ENCODE measurements at regions not wholly inside any gene's neighbourhood (a gene's known extent, or its start where the extent isn't known, plus 50 kb on each side); places are given as distances from the start of the nearest gene placed in this dataset.

- TF ChIP-seq ZNF600 (tag by site-specific recombination; IDR thresholded peaks at IDR 0.05) (no peak), ZFHX2 (tag by site-specific recombination; conservative IDR thresholded peaks at IDR 0.05) (no peak), ZNF513 (tag by site-specific recombination; IDR thresholded peaks at IDR 0.05) (no peak), PBX3 (CRISPR knock-in tag; IDR thresholded peaks at IDR 0.05) (no peak), ZNF596 (tag by site-specific recombination; IDR thresholded peaks at IDR 0.05) (no peak)
- TF ChIP-seq, protein P1, sequence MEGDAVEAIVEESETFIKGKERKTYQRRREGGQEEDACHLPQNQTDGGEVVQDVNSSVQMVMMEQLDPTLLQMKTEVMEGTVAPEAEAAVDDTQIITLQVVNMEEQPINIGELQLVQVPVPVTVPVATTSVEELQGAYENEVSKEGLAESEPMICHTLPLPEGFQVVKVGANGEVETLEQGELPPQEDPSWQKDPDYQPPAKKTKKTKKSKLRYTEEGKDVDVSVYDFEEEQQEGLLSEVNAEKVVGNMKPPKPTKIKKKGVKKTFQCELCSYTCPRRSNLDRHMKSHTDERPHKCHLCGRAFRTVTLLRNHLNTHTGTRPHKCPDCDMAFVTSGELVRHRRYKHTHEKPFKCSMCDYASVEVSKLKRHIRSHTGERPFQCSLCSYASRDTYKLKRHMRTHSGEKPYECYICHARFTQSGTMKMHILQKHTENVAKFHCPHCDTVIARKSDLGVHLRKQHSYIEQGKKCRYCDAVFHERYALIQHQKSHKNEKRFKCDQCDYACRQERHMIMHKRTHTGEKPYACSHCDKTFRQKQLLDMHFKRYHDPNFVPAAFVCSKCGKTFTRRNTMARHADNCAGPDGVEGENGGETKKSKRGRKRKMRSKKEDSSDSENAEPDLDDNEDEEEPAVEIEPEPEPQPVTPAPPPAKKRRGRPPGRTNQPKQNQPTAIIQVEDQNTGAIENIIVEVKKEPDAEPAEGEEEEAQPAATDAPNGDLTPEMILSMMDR (tag by site-specific recombination; IDR thresholded peaks at IDR 0.05) = no peak
- TF ChIP-seq, protein P2, sequence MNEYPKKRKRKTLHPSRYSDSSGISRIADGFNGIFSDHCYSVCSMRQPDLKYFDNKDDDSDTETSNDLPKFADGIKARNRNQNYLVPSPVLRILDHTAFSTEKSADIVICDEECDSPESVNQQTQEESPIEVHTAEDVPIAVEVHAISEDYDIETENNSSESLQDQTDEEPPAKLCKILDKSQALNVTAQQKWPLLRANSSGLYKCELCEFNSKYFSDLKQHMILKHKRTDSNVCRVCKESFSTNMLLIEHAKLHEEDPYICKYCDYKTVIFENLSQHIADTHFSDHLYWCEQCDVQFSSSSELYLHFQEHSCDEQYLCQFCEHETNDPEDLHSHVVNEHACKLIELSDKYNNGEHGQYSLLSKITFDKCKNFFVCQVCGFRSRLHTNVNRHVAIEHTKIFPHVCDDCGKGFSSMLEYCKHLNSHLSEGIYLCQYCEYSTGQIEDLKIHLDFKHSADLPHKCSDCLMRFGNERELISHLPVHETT (tag by site-specific recombination; IDR thresholded peaks at IDR 0.05) = no peak
Measured at GRCh38 chr9:88689509-88690298, 154.7 kb downstream of the NXNL2 start.
